Natural killer cell (primary cell): ENCODE measurements at regions not wholly inside any gene's neighbourhood (a gene's known extent, or its start where the extent isn't known, plus 50 kb on each side); places are given as distances from the start of the nearest gene placed in this dataset.

ENCODE experiments used
- ATAC-seq, 3 donors: fragments of 150-1000 bp in 2 of 3; fragments of 200-7000 bp in 1 of 3; cut with Tn5 transposase; 1 replicate in 1 of 3; 2 replicates in 2 of 3; pipeline ENCODE4 v1.10.0; 2021; ENCODE audit warnings: mild to moderate bottlenecking in 2 of 3, moderate library complexity in 2 of 3
- DNase-seq, 2 donors: peaks; one replicate each; pipeline versions ENCODE4 v3.0.0 to v3.0.0-alpha.2; 2013 to 2021; ENCODE audit warnings: mixed read lengths in 1 of 2
- H3K27ac ChIP-seq: one replicate; pipeline ENCODE4 v1.5.1; 2013; ENCODE audit warnings: mild to moderate bottlenecking, low read length
- H3K27me3 ChIP-seq: one replicate; pipeline ENCODE4 v1.6.1; 2013; ENCODE audit warnings: low read length; ENCODE audit not compliant: control insufficient read depth, insufficient read depth
- H3K36me3 ChIP-seq: one replicate; pipeline ENCODE4 v1.6.1; 2013; ENCODE audit warnings: low read length; ENCODE audit not compliant: control insufficient read depth, insufficient read depth
- H3K4me1 ChIP-seq: one replicate; pipeline ENCODE4 v1.6.1; 2013; ENCODE audit warnings: low read length; ENCODE audit not compliant: control insufficient read depth, insufficient read depth
- H3K4me3 ChIP-seq: one replicate; pipeline ENCODE4 v1.5.1; 2013; ENCODE audit warnings: low read length
- H3K9me3 ChIP-seq: one replicate; pipeline ENCODE4 v1.6.1; 2013; ENCODE audit warnings: low read length; ENCODE audit not compliant: control insufficient read depth, insufficient read depth
- H3K27ac Mint-ChIP-seq, 2 donors: one replicate each; pipeline ENCODE4 v1.8.0; 2022; ENCODE audit warnings: mild to moderate bottlenecking in 2 of 2, mixed read lengths in 2 of 2, moderate library complexity in 1 of 2
- H3K27me3 Mint-ChIP-seq, 2 donors: one replicate each; pipeline ENCODE4 v1.8.0; 2022; ENCODE audit warnings: low read depth in 2 of 2, mixed read lengths in 2 of 2
- H3K36me3 Mint-ChIP-seq: one replicate; pipeline ENCODE4 v1.8.0; 2022; ENCODE audit warnings: mixed read lengths
- H3K4me1 Mint-ChIP-seq, 2 donors: one replicate each; pipeline ENCODE4 v1.8.0; 2022; ENCODE audit warnings: mixed read lengths in 2 of 2
- H3K4me3 Mint-ChIP-seq: one replicate; pipeline ENCODE4 v1.8.0; 2022; ENCODE audit warnings: mild to moderate bottlenecking, moderate library complexity, mixed read lengths
- H3K9me3 Mint-ChIP-seq, 2 donors: one replicate each; pipeline ENCODE4 v1.8.0; 2022; ENCODE audit warnings: mixed read lengths in 2 of 2
- CTCF ChIP-seq: fragments of 200-600 bp; IDR thresholded peaks from one replicate; pipeline ENCODE4 v1.8.0; 2022; ENCODE audit warnings: antibody characterized with exemption
- WGBS: methylation state at CpG from one replicate; pipeline ENCODE4 v1.1.7; 2013; ENCODE audit warnings: missing lambda C conversion rate; ENCODE audit not compliant: insufficient coverage; 5-methylcytosine and 5-hydroxymethylcytosine counted together
- intact Hi-C: fragments of 100-400 bp; cut with micrococcal nuclease; formaldehyde crosslinking; loops from one replicate; pipeline ENCODE4 v1.14.2; 2022

- intact Hi-C loops, result no loop called here
- ATAC-seq, result no peak
- Mint-ChIP-seq H3K27me3 (peaks cover 19 to 33% of the 10 kb centered on the region in 2 donors), H3K9me3 (no peaks in the 10 kb centered on the region), H3K4me3 (no peak overlapping the region), H3K27ac (no peak overlapping the region), H3K4me1 (peaks cover 6 to 7% of the 10 kb centered on the region in 2 donors), H3K36me3 (no peaks in the 10 kb centered on the region)
- WGBS, result 87% methylated on average over 3 of the region's 3 CpGs
- Histone ChIP-seq H3K4me1 (no peaks in the 10 kb centered on the region), H3K27me3 (no peaks in the 10 kb centered on the region), H3K9me3 (no peaks in the 10 kb centered on the region), H3K4me3 (no peak overlapping the region), H3K27ac (no peak overlapping the region), H3K36me3 (no peaks in the 10 kb centered on the region)
- TF ChIP-seq CTCF, result no peak
- DNase-seq, result no peak
Observed at GRCh38 chr14:21941885-21942284, 268.3 kb upstream of the OR4E1 start.

- peak; percentile 18 for TF ChIP-seq CTCF
Observed at GRCh38 chr14:21940887-21941856, 267.6 kb upstream of the OR4E1 start.

GRCh38 chr14:21939836-21940235, 266.2 kb upstream of the OR4E1 start:
- Histone ChIP-seq H3K4me1 (no peaks in the 10 kb centered on the region), H3K27ac (no peak overlapping the region), H3K4me3 (no peak overlapping the region), H3K36me3 (no peaks in the 10 kb centered on the region), H3K27me3 (no peaks in the 10 kb centered on the region), H3K9me3 (no peaks in the 10 kb centered on the region)
- Mint-ChIP-seq H3K27ac (no peak overlapping the region), H3K4me3 (no peak overlapping the region), H3K4me1 (peaks cover 6 to 7% of the 10 kb centered on the region in 2 donors), H3K27me3 (peaks cover 13 to 21% of the 10 kb centered on the region in 2 donors), H3K36me3 (no peaks in the 10 kb centered on the region), H3K9me3 (no peaks in the 10 kb centered on the region)
- intact Hi-C loops, result no loop called here
- TF ChIP-seq CTCF, result no peak
- ATAC-seq (no peak), DNase-seq (no peak)
- 67% methylated on average over 1 of the region's 1 CpG for WGBS

More at GRCh38 chr14:21940887-21941856, 267.6 kb upstream of the OR4E1 start:
- no peaks in the 10 kb centered on the region for H3K4me1 ChIP-seq
- DNase-seq (peak in 1 of 2 donors; percentile 74), ATAC-seq (peak in 1 of 3 donors; percentile 52)
- H3K4me3 ChIP-seq, result no peak overlapping the region
- no peaks in the 10 kb centered on the region for H3K36me3 ChIP-seq
- no peak overlapping the region for H3K27ac ChIP-seq
- intact Hi-C loops, result no loop called here
- 63% methylated on average over 7 of the region's 7 CpGs for WGBS
- H3K9me3 Mint-ChIP-seq, result no peaks in the 10 kb centered on the region
- no peak overlapping the region for H3K27ac Mint-ChIP-seq
- peaks cover 6 to 7% of the 10 kb centered on the region in 2 donors for H3K4me1 Mint-ChIP-seq
- H3K36me3 Mint-ChIP-seq, result no peaks in the 10 kb centered on the region
- H3K9me3 ChIP-seq, result no peaks in the 10 kb centered on the region
- H3K4me3 Mint-ChIP-seq, result no peak overlapping the region
- H3K27me3 ChIP-seq, result no peaks in the 10 kb centered on the region
- H3K27me3 Mint-ChIP-seq, result peaks cover 19 to 33% of the 10 kb centered on the region in 2 donors
